Loucy (cell line): ENCODE measurements at regions not wholly inside any gene's neighbourhood (a gene's known extent, or its start where the extent isn't known, plus 50 kb on each side); places are given as distances from the start of the nearest gene placed in this dataset.

Source experiments
- H2AFZ ChIP-seq: fragments of 200-600 bp; sonication (generic); 2 replicates; pipeline ENCODE4 v1.6.0; 2016; ENCODE audit warnings: antibody characterized with exemption, mild to moderate bottlenecking, low read length, moderate library complexity
- H3F3A ChIP-seq: fragments of 200-600 bp; 2 replicates; pipeline ENCODE4 v1.6.0; 2016; ENCODE audit warnings: antibody characterized with exemption, low read depth, mild to moderate bottlenecking
- H3K27me3 ChIP-seq: fragments of 200-600 bp; sonication (generic); 2 replicates; pipeline ENCODE4 v1.6.1; 2014; ENCODE audit warnings: low read length, mild to moderate bottlenecking; ENCODE audit not compliant: insufficient read depth, poor library complexity, severe bottlenecking
- H3K36me3 ChIP-seq: fragments of 200-600 bp; sonication (generic); 2 replicates; pipeline ENCODE4 v1.6.1; 2016; ENCODE audit warnings: low read length; ENCODE audit not compliant: insufficient read depth
- H3K4me1 ChIP-seq: fragments of 200-600 bp; sonication (generic); 2 replicates; pipeline ENCODE4 v1.5.1; 2014; ENCODE audit warnings: low read length, mild to moderate bottlenecking; ENCODE audit not compliant: insufficient read depth, poor library complexity, severe bottlenecking
- H3K4me2 ChIP-seq: fragments of 200-600 bp; sonication (generic); 2 replicates; pipeline ENCODE4 v1.6.0; 2014; ENCODE audit warnings: antibody characterized with exemption, low read length, low read depth, mild to moderate bottlenecking; ENCODE audit not compliant: poor library complexity, severe bottlenecking
- H3K4me3 ChIP-seq: fragments of 200-600 bp; sonication (generic); 2 replicates; pipeline ENCODE4 v1.5.1; 2014; ENCODE audit warnings: low read length, mild to moderate bottlenecking, mixed read lengths; ENCODE audit not compliant: poor library complexity, severe bottlenecking
- H3K79me2 ChIP-seq: fragments of 200-600 bp; sonication (generic); 2 replicates; pipeline ENCODE4 v1.6.1; 2014; ENCODE audit warnings: low read length; ENCODE audit not compliant: insufficient read depth
- H3K9ac ChIP-seq: fragments of 200-600 bp; sonication (generic); 2 replicates; pipeline ENCODE4 v1.6.0; 2014; ENCODE audit warnings: mild to moderate bottlenecking, low read depth, low read length, moderate library complexity; ENCODE audit not compliant: poor library complexity, severe bottlenecking
- H3K9me2 ChIP-seq: fragments of 200-600 bp; sonication (generic); replicated peaks from 2 replicates; pipeline ENCODE4 v1.6.1; 2016; ENCODE audit warnings: low read depth, low read length, mixed read lengths
- H3K9me3 ChIP-seq: fragments of 200-600 bp; sonication (generic); 2 replicates; pipeline ENCODE4 v1.6.1; 2014; ENCODE audit warnings: mild to moderate bottlenecking, antibody characterized with exemption, low read length, low read depth; ENCODE audit not compliant: insufficient read depth
- H4K20me1 ChIP-seq: fragments of 200-600 bp; sonication (generic); 2 replicates; pipeline ENCODE4 v1.6.0; 2014; ENCODE audit warnings: antibody characterized with exemption, low read length, mild to moderate bottlenecking; ENCODE audit not compliant: insufficient read depth, poor library complexity, severe bottlenecking
- CTCF ChIP-seq: fragments of 200-600 bp; sonication (generic); conservative IDR thresholded peaks from 2 replicates; pipeline ENCODE4 v1.5.1; 2014; ENCODE audit warnings: mild to moderate bottlenecking, antibody characterized with exemption, low read length
- EZH2phosphoT487 ChIP-seq: fragments of 200-600 bp; IDR thresholded peaks from 2 replicates; pipeline ENCODE4 v1.6.1; 2018; ENCODE audit warnings: antibody characterized with exemption, mild to moderate bottlenecking, moderate library complexity, borderline replicate concordance

- TF ChIP-seq CTCF (no peak), EZH2phosphoT487 (no peak)
- Histone ChIP-seq H2AFZ (no peak overlapping the region), H3K9ac (no peak overlapping the region), H3K27me3 (no peaks in the 10 kb centered on the region), H4K20me1 (no peaks in the 10 kb centered on the region), H3K4me3 (no peak overlapping the region), H3F3A (no peaks in the 10 kb centered on the region), H3K9me3 (no peaks in the 10 kb centered on the region; the same call in 1 of the 2 replicates), H3K4me2 (no peak overlapping the region), H3K9me2 (no peaks in the 10 kb centered on the region), H3K79me2 (no peaks in the 10 kb centered on the region), H3K36me3 (no peaks in the 10 kb centered on the region), H3K4me1 (no peaks in the 10 kb centered on the region)
Measured at GRCh38 chr18:41482501-41482900, 472.5 kb upstream of the PIK3C3 start.

- H3K9ac ChIP-seq = no peak overlapping the region
- H3K4me3 ChIP-seq = no peak overlapping the region
- no peaks in the 10 kb centered on the region for H4K20me1 ChIP-seq
- H3K4me2 ChIP-seq = no peak overlapping the region
- H3K36me3 ChIP-seq = no peaks in the 10 kb centered on the region
- H2AFZ ChIP-seq = no peak overlapping the region
- no peaks in the 10 kb centered on the region for H3F3A ChIP-seq
- H3K9me3 ChIP-seq = no peaks in the 10 kb centered on the region
- no peaks in the 10 kb centered on the region for H3K79me2 ChIP-seq
- TF ChIP-seq CTCF (no peak), EZH2phosphoT487 (no peak)
- no peaks in the 10 kb centered on the region for H3K27me3 ChIP-seq
- no peaks in the 10 kb centered on the region for H3K4me1 ChIP-seq
- no peaks in the 10 kb centered on the region for H3K9me2 ChIP-seq
Measured at GRCh38 chr18:41466436-41467160, 488.4 kb upstream of the PIK3C3 start.

- no peak overlapping the region for H3K9ac ChIP-seq
- no peaks in the 10 kb centered on the region for H3K4me1 ChIP-seq
- no peaks in the 10 kb centered on the region for H3K9me3 ChIP-seq
- no peak overlapping the region for H3K4me2 ChIP-seq
- no peaks in the 10 kb centered on the region for H3F3A ChIP-seq
- no peaks in the 10 kb centered on the region for H3K9me2 ChIP-seq
- no peaks in the 10 kb centered on the region for H3K27me3 ChIP-seq
- H4K20me1 ChIP-seq = no peaks in the 10 kb centered on the region
- no peak overlapping the region for H3K4me3 ChIP-seq
- no peak for TF ChIP-seq EZH2phosphoT487
- no peak for TF ChIP-seq CTCF
- H3K79me2 ChIP-seq = no peaks in the 10 kb centered on the region
- no peaks in the 10 kb centered on the region for H3K36me3 ChIP-seq
- H2AFZ ChIP-seq = no peak overlapping the region
Measured at GRCh38 chr18:41465386-41465785, 489.6 kb upstream of the PIK3C3 start.
